ENCODE measurements at regions not wholly inside any gene's neighbourhood (a gene's known extent, or its start where the extent isn't known, plus 50 kb on each side); places are given as distances from the start of the nearest gene placed in this dataset.
"Not testable (repeated sequence)": the region's sequence is repeated elsewhere in the genome, so short reads cannot be mapped to it uniquely, and the experiment has no call there.

DNA sequence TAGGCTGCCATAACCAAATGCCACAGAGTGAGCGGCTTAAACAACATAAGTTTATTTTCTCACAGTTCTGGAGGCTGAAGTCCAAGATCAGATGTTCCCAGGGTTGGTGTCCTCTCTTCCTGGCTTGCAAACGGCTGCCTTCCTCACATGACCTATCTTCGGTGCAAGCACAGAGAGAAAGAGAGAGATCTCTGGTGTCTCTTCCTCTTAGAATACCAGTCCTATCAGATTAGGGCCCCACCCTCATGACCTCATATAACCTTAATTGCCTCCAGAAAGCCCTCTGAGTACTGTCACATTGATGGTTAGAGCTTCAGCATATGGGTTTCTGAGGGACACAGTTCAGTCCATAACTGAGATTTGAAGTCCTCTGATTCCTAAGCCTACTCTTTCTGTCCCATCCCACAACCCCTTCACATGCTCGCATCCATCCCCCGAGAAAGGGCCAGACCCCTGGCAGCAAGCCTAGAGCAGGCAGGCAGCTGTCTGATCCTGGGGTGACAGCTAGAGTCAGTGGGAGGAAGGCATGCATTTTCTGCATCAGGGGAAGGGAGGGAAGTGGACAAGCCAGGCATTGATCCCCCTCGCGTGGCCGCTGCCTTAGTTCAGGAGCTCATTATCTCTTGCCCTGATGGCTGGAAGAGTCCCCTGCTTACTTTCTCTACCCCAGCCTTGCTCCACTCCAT lies 114.1 kb downstream of the FAR1 start:
- H3K4me1 Mint-ChIP-seq, result peaks cover 6% of the 10 kb centered on the region
- peaks cover 4% of the 10 kb centered on the region for H3K9me3 Mint-ChIP-seq
- H3K27me3 Mint-ChIP-seq (ENCODE audit: low read depth), result no peaks in the 10 kb centered on the region
- TF ChIP-seq CTCF (IDR thresholded peaks at IDR 0.05; ENCODE audit: unreplicated experiment), result no peak
- DNase-seq (ENCODE audit: low spot score in 2 of 2, unreplicated experiment in 2 of 2), result no peak
- H3K27ac Mint-ChIP-seq, result no peak overlapping the region
- H3K4me3 Mint-ChIP-seq, result no peak overlapping the region
- H3K36me3 Mint-ChIP-seq, result no peaks in the 10 kb centered on the region

DNA sequence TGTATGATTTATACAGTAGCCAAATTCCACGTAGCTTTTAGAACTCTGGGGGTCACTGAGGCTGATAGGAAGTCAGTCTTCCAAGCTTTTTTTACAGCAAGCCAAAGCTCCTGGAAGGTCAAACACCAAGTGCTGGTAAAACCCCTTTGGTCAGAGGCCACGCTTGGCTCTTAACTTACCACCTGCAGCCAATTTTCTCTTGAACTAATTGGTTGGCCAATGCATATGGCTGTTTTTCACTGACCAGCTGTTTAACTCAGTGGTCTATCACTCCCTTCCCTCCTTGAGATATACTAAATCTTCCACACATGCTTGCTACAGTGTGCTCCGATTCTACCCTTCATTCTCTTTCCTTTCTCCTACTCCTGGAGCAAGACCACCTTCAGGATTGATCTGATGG lies 116.0 kb downstream of the FAR1 start:
- H3K27ac Mint-ChIP-seq, result no peak overlapping the region
- no peak overlapping the region for H3K4me3 Mint-ChIP-seq
- no peak for TF ChIP-seq CTCF (IDR thresholded peaks at IDR 0.05; ENCODE audit: unreplicated experiment)
- H3K36me3 Mint-ChIP-seq, result no peaks in the 10 kb centered on the region
- H3K4me1 Mint-ChIP-seq, result peaks cover 3% of the 10 kb centered on the region
- H3K27me3 Mint-ChIP-seq (ENCODE audit: low read depth), result no peaks in the 10 kb centered on the region
- no peak for DNase-seq (ENCODE audit: low spot score in 2 of 2, unreplicated experiment in 2 of 2)
- H3K9me3 Mint-ChIP-seq, result peaks cover 4% of the 10 kb centered on the region

- DNase-seq (ENCODE audit: low spot score in 2 of 2, unreplicated experiment in 2 of 2), result no peak
- H3K4me1 Mint-ChIP-seq, result peaks cover 3% of the 10 kb centered on the region
- TF ChIP-seq CTCF (IDR thresholded peaks at IDR 0.05; ENCODE audit: unreplicated experiment), result no peak
- peaks cover 4% of the 10 kb centered on the region for H3K9me3 Mint-ChIP-seq
- no peak overlapping the region for H3K27ac Mint-ChIP-seq
- no peaks in the 10 kb centered on the region for H3K36me3 Mint-ChIP-seq
- H3K27me3 Mint-ChIP-seq (ENCODE audit: low read depth), result no peaks in the 10 kb centered on the region
- no peak overlapping the region for H3K4me3 Mint-ChIP-seq
Observed at GRCh38 chr11:13784855-13785254, 116.4 kb downstream of the FAR1 start.

- Mint-ChIP-seq H3K4me1 (peaks cover 3% of the 10 kb centered on the region), H3K27ac (no peak overlapping the region), H3K36me3 (no peaks in the 10 kb centered on the region), H3K27me3 (ENCODE audit: low read depth) (no peaks in the 10 kb centered on the region), H3K9me3 (no peaks in the 10 kb centered on the region), H3K4me3 (no peak overlapping the region)
- no peak for TF ChIP-seq CTCF (IDR thresholded peaks at IDR 0.05; ENCODE audit: unreplicated experiment)
- DNase-seq (ENCODE audit: low spot score in 2 of 2, unreplicated experiment in 2 of 2), result no peak
Observed at GRCh38 chr11:13786688-13787087, 118.2 kb downstream of the FAR1 start.

DNA sequence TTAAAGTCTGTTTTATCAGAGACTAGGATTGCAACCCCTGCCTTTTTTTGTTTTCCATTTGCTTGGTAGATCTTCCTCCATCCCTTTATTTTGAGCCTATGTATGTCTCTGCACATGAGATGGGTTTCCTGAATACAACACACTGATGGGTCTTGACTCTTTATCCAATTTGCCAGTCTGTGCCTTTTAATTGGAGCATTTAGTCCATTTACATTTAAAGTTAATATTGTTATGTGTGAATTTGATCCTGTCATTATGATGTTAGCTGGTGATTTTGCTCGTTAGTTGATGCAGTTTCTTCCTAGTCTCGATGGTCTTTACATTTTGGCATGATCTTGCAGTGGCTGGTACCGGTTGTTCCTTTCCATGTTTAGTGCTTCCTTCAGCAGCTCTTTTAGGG lies 129.1 kb downstream of the FAR1 start:
- not testable (repeated sequence) for H3K4me3 Mint-ChIP-seq; H3K4me1 Mint-ChIP-seq; H3K27me3 Mint-ChIP-seq (ENCODE audit: low read depth); DNase-seq (ENCODE audit: low spot score in 2 of 2, unreplicated experiment in 2 of 2); H3K36me3 Mint-ChIP-seq; H3K27ac Mint-ChIP-seq
- H3K9me3 Mint-ChIP-seq, result peaks cover 27% of the 10 kb centered on the region

DNA sequence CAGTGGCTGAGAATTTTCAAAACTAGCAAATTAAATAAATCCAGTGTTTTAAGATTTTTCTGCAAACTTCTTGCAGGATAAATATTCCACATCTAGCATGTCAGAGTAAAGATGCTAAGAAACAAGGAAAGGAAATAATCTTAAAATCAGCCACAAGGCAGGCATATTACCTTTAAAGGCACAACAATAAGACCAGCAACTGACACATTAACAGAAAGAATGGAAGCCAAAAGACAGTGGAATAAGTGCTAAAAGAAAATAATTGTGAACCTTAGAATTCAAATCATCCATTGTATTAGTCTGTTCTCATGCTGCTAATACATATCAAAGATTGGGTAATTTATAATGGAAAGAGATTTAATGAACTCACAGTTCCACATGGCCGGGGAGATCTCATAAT lies 132.4 kb downstream of the FAR1 start:
- Mint-ChIP-seq H3K4me1 (no peaks in the 10 kb centered on the region), H3K36me3 (no peaks in the 10 kb centered on the region), H3K9me3 (peaks cover 34% of the 10 kb centered on the region), H3K27ac (no peak overlapping the region), H3K27me3 (ENCODE audit: low read depth) (no peaks in the 10 kb centered on the region), H3K4me3 (no peak overlapping the region)
- TF ChIP-seq CTCF (IDR thresholded peaks at IDR 0.05; ENCODE audit: unreplicated experiment), result no peak
- no peak for DNase-seq (ENCODE audit: low spot score in 2 of 2, unreplicated experiment in 2 of 2)
